Lower leg skin (tissue), 3 donors: ENCODE measurements at regions not wholly inside any gene's neighbourhood (a gene's known extent, or its start where the extent isn't known, plus 50 kb on each side); places are given as distances from the start of the nearest gene placed in this dataset.

Experiments
- CTCF ChIP-seq, 3 donors: fragments of 450-650 bp; IDR thresholded peaks; one replicate each; pipeline ENCODE4 v1.5.1; 2016; ENCODE audit warnings: antibody characterized with exemption in 3 of 3, mild to moderate bottlenecking in 3 of 3, moderate library complexity in 2 of 3
- POLR2A ChIP-seq, 2 donors: fragments of 450-650 bp; IDR thresholded peaks; one replicate each; pipeline ENCODE4 v1.6.1; 2016 to 2017; ENCODE audit warnings: antibody characterized with exemption in 2 of 2, mild to moderate bottlenecking in 1 of 2, moderate library complexity in 1 of 2

GRCh38 chr1:58000821-58001220 lies 545.7 kb downstream of the OMA1 start:
- TF ChIP-seq CTCF (IDR thresholded peaks at IDR 0.05) = no peak
- no peak for TF ChIP-seq POLR2A (IDR thresholded peaks at IDR 0.05)
